ENCODE measurements at regions not wholly inside any gene's neighbourhood (a gene's known extent, or its start where the extent isn't known, plus 50 kb on each side); places are given as distances from the start of the nearest gene placed in this dataset.

- TF ChIP-seq EP300 (IDR thresholded peaks at IDR 0.05), result no peak
- TF ChIP-seq POLR2AphosphoS5 (IDR thresholded peaks at IDR 0.05), result no peak
- TF ChIP-seq CTCF (IDR thresholded peaks at IDR 0.05), result no peak
- TF ChIP-seq POLR2A (IDR thresholded peaks at IDR 0.05), result no peak
Measured at GRCh38 chr10:108346066-108346465, 1181.6 kb upstream of the SORCS1 start.

Measured in upper lobe of left lung (tissue), 4 donors.